IPS DF 19.7 (cell line): ENCODE measurements at regions not wholly inside any gene's neighbourhood (a gene's known extent, or its start where the extent isn't known, plus 50 kb on each side); places are given as distances from the start of the nearest gene placed in this dataset.
"Not testable (repeated sequence)": the region's sequence is repeated elsewhere in the genome, so short reads cannot be mapped to it uniquely, and the experiment has no call there.

Experiments
- DNase-seq: peaks from one replicate; pipeline ENCODE4 v3.0.0-alpha.2; 2013; ENCODE audit warnings: low read depth, low spot score

DNA sequence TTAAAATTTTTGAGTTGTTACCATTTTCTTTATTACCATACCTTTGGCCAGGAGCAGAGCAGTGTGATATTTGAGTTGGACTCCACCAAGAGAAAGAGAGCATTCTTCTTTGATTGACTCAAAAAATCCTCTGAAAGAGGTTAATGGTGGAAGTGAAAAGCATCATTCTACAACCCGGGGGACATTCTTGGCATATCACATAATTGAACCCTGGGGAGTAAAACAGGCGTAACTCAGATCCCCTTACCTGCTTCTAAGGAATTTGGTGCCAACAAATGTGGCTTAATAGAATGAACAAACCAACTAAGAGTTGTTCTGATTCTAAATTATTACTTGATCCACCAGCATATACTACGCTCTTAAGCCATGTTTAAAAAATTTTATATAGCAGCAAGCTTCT lies 351.1 kb upstream of the DEPDC1 start:
- DNase-seq = no peak

DNA sequence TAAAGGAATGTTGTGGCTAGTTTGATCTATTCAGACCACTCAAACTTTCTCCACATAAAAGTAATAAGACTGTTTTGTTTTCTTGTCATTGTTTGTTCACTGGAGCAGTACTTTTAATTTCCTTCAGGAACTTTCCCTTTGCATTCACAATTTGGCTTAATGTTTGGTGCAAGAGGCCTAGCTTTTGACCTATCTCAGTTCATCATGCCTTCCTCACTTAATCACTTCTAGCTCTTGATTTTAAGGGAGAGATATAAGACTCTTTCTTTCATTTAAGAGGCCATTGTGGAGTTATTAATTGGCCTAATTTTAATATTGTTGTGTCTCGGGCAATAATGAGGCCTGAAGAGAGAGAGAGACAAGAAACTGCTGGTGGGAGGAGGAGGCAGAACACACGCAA lies 371.7 kb upstream of the DEPDC1 start:
- DNase-seq = no peak

DNA sequence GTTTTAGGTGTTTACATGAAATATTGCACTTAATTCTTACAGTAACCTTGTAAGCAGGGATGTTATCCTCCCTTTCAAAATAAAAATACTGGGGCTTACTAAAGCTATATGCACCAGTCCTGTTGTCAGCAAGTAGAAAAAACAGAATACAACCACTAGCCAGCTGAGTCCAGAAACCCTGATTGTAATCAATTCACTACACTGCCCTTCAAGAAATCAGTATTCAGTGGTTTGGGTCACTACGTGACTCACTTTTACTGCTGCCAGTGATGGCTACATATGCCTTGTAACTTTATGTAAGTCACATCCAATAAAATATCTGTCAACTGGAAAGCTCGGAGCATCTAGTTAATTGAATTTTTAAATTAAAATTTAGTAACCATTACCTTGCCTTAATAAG lies 376.3 kb upstream of the DEPDC1 start:
- no peak for DNase-seq

DNA sequence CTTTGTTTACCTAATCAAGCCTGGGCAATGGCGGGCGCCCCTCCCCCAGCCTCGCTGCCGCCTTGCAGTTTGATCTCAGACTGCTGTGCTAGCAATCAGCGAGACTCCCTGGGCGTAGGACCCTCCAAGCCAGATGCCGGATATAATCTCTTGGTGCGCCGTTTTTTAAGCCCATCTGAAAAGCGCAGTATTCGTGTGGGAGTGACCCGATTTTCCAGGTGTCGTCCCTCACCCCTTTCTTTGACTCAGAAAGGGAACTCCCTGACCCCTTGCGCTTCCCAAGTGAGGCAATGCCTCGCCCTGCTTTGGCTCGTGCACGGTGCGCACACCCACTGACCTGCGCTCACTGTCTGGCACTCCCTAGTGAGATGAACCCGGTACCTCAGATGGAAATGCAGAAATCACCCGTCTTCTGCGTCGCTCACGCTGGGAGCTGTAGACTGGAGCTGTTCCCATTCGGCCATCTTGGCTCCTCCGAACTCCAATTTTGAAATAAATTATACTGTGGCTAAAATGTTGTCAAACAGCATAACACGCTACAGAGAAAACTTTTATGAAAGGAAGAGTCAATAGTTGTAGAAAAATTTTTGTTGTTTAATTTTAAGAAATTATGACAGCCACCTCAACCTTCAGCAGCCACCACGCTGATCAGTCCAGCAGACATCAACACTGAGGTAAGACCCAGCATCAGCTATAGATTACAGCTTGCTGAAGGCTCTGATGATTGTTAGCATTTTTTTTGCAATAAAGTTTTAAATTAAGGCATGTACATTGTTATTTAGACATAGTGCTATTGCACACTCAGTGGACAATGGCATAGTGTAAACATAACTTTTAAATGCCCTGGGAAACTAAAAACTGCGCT lies 384.7 kb upstream of the DEPDC1 start:
- not testable (repeated sequence) for DNase-seq

DNA sequence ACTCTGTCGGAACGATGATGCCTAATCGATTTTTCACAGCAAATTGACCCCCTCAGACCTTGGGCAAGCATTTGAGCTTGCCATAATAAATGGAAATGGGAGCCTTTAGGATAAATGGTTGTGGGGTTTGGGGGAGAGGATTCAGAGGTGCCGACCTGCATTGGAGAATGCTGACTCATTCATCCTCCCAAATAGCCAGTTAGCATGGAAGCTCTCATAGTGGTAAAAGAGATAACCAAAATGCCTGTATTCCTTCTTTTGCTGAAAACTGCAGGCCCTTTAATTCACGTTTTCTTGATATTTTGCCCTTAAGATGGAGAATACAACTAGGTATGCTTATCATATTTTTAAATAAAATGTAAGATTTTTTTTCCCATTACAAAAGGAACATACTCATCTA lies 392.6 kb upstream of the DEPDC1 start:
- DNase-seq = peak; percentile 5

DNA sequence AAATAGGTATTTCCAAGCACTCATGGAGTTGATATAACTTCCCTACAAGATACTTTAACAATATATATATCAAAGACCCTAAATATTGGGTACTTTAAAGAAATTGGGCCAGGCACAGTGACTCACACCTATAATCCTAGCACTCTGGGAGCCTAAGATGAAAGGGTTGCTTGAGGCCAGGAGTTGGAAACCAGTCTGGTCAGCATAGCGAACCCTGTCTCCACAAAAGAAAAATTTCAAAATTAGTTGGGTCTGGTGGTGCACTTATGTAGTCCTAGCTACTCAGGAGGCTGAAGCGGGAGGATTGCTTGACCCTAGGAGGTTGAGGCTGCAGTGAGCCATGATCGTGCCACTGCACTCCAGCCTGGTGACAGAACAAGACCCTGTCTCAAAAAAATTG lies 393.9 kb upstream of the DEPDC1 start:
- DNase-seq = no peak

DNA sequence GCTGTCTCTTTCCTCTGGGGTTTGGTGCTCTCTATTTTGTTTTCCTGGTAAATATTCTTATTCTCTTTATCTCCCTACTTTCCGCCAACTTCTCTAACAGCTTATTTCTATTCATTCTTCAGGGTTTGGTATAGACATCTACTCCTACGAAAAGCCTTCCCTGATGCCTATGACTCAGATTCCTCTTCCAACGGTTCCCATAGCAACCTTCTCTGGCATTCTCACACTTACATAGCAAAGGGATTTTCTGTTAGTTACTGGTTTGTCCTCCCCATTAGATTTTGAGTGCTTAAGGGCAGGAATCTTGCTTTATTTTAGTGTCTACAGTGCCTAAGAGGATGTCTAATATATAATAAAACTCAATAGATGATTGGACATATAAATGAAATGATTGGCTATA lies 407.6 kb upstream of the DEPDC1 start:
- peak; percentile 50 for DNase-seq

DNA sequence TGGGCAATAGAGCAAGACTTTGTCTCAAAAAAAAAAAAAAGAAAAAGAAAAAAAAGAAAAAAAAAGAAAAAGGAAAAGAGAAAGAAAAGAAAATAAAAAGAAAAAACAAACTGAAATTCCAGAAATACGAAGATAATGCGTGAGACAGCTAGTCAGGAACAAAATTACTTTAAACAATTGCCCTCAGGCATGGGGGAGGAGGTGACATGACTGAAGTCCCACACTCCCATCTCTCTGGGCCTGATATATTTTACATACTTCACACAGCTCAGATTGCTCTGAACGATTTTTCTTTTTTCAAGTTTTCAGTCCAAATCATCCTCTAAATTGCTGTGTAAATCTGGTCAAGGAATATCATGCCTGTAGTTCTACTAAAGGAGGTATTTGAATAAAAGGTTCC lies 409.5 kb upstream of the DEPDC1 start:
- no peak for DNase-seq

DNA sequence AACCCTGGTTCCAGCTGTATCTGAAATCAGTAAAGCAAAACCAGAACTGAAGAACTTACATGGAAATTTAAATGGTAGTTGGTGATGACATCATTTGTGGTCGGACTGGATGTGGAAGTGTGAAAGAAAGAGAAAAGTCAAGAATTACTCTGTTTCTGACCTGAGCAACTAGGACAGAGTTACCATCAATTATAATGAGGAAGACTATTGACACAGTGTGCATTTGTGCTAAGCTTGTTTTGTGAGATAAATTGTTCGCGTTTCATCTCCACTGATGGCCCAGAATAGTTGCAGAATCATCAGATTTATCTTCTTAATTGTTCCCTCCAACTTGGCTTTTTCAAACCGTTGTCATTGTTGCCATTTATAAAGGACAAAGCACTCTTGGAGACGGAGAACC lies 410.6 kb upstream of the DEPDC1 start:
- DNase-seq = no peak

DNA sequence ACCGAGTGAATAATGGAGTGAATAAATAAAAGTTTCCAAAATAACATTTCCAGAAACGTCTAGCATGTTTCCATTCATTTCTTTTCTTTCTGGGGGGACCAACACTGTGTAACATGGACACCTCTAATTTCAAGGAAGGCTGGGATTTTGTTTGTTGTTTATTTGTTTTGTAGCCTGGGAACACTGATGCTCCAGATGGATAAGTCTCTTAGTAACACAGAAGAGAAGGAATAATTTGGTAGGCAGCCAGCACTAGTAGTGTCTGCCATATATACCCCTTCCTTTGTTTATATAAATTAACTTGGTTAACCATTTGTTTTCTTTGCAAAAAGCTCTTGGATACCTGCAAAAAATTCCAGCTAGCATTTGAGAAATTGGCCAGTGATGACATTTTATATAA lies 411.4 kb upstream of the DEPDC1 start:
- no peak for DNase-seq

DNA sequence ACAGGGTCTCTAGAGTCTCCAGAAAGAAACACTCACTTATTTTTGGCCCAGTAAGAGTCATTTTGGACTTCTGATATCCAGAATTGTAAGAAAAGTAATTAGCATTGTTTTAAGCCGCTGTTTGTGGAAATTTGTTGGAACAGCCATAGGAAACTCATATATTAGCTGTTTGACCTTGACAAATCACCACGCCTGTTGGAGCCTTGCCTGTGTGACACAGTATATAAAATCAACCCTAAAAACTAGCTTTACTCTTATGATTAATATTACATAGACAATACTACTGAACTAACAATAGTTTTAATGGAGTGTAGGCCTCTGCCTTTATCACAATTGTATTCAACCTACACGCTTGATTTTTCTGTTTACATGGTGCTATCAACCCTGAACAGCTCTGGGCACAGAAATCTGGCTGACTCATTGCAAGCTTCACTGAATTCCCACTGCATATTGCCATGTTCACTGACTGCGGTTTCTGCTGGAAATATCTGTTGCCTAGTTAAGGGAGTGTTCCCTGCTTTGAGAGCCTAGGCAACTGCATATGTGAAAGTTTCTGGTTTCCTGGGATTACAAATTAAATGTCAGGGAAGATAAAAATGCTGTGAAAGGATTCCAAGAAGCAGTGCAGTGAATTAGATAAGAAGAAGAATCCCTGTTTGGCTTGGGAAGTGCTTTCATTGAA lies 419.5 kb upstream of the DEPDC1 start:
- no peak for DNase-seq

DNA sequence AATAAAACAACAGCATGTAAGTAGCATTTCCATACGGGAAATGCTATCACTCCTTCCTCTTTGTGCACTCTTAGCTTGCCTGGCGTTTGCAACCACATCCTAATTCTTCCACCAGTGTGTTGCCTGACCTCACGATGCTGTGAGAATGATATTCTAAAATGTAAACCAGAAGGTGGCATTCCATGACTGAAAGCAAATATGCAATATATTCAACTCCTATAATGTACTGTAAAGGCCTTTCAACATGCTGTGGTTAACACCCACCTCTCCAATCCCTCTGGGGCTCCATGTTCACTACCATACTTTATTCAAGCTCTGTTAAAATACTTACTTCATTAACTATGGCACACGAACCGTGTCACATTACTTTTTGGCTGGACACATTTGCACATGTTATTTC lies 420.6 kb upstream of the DEPDC1 start:
- no peak for DNase-seq

DNA sequence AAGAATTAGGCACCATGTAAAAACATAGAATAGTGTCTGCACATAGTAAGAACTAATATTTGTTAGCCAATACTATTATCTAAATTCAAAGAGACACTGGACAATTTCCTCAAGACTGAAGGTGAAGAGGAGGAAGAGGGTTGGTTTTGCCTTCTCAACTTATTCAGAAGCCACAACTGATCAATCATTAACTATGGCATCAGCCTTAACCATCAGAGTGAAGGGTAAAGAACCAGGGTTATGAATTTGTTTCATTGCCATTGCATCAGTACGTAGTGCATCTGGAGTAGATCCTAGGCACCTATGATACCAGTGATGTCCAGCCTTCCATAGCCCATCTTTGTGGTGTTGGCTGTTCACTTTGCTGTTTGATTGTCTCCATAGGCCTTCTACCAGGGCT lies 421.7 kb upstream of the DEPDC1 start:
- DNase-seq = no peak

DNA sequence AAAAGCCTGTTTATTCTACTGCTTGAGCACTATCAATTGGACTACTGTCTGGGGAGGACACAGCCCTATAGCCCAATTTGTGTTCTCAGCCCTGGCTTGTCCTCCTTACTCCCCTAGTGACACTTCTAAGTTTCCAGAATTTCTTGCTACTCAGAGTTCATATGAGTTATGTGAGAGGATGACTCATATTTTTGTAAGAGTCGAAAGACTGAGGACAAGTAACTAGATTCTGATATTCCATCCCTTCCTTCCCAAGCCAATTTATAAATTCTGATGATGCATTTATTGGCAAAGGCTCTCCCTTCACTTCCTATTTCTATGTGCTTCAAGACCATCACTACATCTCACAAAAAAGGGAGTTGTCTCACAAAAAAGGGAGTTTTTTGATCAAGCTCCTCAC lies 422.2 kb upstream of the DEPDC1 start:
- DNase-seq = no peak

DNA sequence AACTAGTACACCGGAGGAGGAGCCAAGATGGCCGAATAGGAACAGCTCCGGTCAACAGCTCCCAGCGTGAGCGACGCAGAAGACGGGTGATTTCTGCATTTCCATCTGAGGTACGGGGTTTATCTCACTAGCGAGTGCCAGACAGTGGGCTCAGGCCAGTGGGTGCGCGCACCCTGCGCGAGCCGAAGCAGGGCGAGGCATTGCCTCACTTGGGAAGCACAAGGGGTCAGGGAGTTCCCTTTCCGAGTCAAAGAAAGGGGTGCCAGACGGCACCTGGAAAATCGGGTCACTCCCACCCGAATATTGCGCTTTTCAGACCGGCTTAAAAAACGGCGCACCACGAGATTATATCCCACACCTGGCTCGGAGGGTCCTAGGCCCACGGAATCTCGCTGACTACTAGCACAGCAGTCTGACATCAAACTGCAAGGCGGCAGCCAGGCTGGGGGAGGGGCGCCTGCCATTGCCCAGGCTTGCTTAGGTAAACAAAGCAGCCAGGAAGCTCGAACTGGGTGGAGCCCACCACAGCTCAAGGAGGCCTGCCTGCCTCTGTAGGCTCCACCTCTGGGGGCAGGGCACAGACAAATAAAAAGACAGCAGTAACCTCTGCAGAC lies 426.7 kb upstream of the DEPDC1 start:
- DNase-seq = not testable (repeated sequence)

DNA sequence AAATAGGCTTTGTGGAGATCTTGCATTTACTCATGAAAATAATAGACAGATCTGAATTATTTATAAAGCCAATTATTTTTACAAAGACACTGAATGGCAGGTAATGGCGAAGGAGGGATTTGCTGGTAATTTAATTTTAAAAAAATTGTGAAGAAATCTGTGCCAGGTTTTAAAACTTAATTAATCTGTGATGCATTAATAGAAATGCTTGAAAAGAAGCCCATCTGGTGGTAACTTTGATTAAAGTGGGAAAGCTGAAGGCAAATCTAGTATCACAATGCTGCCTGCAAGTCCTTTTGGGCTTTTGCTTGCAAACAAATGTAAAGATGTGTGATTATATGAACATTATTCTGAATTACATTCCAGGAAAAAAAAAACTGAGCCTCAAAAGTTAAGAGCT lies 433.2 kb upstream of the DEPDC1 start:
- DNase-seq = no peak

DNA sequence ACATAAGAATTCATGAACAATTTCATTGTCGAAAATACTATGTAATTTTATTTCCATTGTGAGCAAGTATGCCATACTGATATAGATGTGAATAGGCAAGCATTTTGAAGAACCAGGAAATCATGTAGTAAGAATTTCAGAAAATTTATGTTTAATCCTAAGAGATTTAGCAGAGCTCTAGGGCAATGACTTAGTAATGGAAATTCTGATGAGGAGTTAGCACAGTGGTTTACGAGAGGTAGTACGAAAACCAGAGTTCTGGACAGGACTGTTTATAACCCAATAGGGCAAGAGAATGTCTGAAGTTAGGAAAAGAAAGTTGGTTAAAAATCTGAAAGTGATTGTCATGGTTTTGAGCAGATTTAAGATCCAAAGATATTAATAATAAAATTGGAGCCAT lies 439.6 kb upstream of the DEPDC1 start:
- DNase-seq = no peak

DNA sequence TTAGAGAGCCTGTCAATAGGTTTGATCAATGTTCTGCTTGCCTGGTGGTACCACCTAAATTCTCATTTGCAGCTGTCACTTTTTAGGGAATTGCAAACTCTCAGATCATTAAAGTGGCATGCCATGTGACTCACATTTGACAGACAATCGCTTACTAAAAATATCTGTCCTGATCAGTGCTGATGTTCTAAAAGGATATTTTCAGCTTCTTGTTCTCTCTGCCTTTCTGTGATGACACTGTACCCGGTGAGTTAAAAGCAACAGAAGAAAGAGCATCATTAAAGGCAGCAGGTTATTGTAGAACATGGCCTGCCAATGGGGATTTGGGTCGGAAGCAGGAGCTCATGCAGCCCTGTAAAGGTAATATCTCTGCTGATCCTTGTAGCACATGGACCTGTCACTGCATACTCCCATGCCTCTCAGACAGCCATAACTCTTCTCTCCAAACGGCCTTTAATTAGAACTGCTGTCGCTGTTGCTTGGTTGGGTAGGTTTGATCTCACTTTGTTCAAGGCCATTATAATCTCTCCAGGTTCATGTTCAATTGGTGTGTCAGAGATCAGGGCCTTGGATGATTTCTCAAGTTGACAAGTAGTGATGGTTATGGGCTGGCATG lies 441.3 kb upstream of the DEPDC1 start:
- DNase-seq = no peak

DNA sequence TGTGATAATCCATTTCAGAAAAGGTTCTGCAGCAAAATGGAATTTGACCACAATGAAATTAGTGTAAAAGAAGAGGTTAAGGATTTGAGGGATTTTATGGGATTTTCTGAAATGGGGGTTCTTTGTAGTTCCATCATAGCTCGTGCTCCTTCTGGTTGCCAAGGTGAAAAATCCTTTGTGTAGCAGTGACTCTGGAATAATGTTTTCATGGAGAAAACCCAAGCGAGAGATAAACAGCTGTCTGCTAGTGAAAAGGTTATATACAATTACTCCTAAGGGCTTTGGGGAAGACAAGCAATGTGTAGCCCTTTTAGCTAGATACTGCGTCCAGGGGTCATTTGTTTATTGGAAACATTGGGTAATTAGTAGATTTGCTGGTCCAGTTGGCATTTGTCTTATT lies 453.2 kb upstream of the DEPDC1 start:
- no peak for DNase-seq

DNA sequence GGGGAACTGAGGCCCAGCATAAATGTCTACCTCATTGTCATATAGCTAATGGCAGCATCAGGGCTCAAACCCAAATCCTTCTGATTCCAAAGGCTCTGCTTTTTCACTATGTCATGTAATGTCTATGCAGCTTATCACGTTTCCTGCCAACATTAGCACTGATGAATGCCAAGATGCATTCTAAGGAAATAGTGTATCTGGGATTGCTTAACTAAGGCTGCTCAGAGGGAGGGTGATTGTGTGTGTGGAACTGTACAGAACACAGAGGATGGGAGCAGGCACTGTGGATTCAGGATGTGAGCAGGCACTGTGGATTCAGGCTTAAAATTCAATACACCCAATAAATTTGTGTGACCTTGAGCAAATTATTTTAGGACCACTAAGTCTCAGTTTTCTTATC lies 456.4 kb upstream of the DEPDC1 start:
- DNase-seq = no peak

DNA sequence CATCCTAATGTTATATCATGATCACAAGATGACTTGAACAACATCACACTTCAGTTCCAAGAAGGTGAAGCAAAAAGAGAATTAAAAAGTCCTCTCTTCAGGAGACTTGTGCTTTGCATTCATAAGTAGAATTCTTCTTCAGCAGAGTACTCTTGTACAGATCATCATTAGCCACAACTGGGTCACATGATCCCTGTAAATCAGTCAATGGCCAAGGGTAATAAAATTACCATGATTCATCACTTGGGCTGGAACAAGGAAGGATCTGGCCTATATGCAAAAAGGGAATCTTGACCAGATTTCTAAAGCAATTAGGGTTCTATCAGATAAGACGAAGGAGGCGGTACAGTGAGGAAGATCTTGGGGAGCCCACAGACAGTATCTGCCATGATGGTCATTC lies 458.0 kb upstream of the DEPDC1 start:
- no peak for DNase-seq

DNA sequence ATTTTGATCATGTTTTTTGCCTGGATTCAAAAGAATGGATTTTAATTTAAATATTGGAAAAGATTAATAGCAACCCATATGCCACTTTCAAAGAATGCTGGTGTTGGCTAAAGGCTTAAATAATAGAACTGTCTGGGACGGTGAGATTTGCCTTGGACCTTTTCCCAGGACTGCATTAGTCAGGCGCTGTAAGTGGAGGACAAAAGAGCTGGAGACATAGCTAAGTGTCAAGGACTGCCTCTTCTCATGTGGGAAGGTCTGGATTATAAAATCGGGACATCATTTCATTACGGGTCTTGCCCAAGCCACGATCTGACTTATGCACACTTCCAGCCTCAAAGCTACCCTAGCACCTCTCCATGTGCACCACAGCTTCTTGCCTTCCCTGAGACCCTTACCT lies 458.5 kb upstream of the DEPDC1 start:
- no peak for DNase-seq

DNA sequence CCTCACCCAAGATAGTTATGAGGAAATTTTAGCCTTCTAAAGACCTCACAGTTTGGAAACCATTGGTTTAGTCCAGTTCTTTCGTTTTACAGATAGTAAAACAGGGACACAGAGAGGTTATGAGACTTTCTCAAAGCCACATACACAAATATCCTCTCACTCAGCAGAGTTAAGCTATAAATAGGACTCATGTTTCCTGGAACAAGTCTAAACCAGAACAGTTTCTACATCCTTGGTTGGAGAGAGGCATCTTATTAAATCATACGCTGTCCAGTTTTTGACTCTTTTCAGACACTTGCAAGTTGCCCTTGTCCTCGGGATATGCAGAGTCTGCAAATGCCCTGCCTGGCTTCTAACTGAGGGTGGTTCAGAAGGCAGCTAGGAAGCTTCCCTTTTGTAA lies 462.1 kb upstream of the DEPDC1 start:
- DNase-seq = no peak
